ENCODE measurements at regions not wholly inside any gene's neighbourhood (a gene's known extent, or its start where the extent isn't known, plus 50 kb on each side); places are given as distances from the start of the nearest gene placed in this dataset.
"Not testable (repeated sequence)": the region's sequence is repeated elsewhere in the genome, so short reads cannot be mapped to it uniquely, and the experiment has no call there.

- no peak for DNase-seq (ENCODE audit: low read depth)
- TF ChIP-seq, protein P1, sequence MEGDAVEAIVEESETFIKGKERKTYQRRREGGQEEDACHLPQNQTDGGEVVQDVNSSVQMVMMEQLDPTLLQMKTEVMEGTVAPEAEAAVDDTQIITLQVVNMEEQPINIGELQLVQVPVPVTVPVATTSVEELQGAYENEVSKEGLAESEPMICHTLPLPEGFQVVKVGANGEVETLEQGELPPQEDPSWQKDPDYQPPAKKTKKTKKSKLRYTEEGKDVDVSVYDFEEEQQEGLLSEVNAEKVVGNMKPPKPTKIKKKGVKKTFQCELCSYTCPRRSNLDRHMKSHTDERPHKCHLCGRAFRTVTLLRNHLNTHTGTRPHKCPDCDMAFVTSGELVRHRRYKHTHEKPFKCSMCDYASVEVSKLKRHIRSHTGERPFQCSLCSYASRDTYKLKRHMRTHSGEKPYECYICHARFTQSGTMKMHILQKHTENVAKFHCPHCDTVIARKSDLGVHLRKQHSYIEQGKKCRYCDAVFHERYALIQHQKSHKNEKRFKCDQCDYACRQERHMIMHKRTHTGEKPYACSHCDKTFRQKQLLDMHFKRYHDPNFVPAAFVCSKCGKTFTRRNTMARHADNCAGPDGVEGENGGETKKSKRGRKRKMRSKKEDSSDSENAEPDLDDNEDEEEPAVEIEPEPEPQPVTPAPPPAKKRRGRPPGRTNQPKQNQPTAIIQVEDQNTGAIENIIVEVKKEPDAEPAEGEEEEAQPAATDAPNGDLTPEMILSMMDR (conservative IDR thresholded peaks at IDR 0.05; ENCODE audit: low read depth, low read length) = no peak
- no peak overlapping the region for H3K4me3 ChIP-seq (ENCODE audit: low read depth, low read length)
Observed at GRCh38 chr1:71292203-71292602, 211.4 kb upstream of the ZRANB2 start.

- not testable (repeated sequence) for DNase-seq (ENCODE audit: low read depth)
Observed at GRCh38 chr1:71290506-71291237, 209.8 kb upstream of the ZRANB2 start.

DNA sequence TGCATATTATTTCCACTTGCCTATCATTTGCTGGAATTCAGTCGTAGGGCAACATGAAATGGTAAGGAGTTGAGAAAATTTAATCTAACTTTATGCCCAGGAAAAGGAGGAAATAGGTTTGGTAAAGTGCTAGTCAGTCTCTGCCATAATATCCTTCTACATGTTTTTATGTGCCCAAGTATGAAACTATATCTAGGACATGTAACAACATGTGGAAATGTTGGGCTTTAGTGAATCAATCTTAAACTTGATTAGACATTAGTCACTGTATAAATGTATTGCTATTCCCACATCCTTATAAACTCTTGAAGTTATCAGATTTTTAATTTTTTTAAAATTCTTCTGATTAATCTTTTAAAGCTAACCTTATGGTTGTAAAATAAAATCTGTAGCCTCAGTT, 204.7 kb upstream of the ZRANB2 start:
- TF ChIP-seq, protein P1 (conservative IDR thresholded peaks at IDR 0.05; ENCODE audit: low read depth, low read length) = no peak
- DNase-seq (ENCODE audit: low read depth) = no peak
- H3K4me3 ChIP-seq (ENCODE audit: low read depth, low read length) = no peak overlapping the region

More at GRCh38 chr1:71290506-71291237, 209.8 kb upstream of the ZRANB2 start:
- not testable (repeated sequence) for H3K4me3 ChIP-seq (ENCODE audit: low read depth, low read length)

- no peak overlapping the region for H3K4me3 ChIP-seq (ENCODE audit: low read depth, low read length)
- DNase-seq (ENCODE audit: low read depth) = no peak
- TF ChIP-seq, protein P1 (conservative IDR thresholded peaks at IDR 0.05; ENCODE audit: low read depth, low read length) = no peak
Observed at GRCh38 chr1:71276466-71276865, 195.6 kb upstream of the ZRANB2 start.

- DNase-seq (ENCODE audit: low read depth) = no peak
- H3K4me3 ChIP-seq (ENCODE audit: low read depth, low read length) = no peak overlapping the region
- TF ChIP-seq, protein P1 (conservative IDR thresholded peaks at IDR 0.05; ENCODE audit: low read depth, low read length) = no peak
Observed at GRCh38 chr1:71273334-71273733, 192.5 kb upstream of the ZRANB2 start.

- TF ChIP-seq, protein P1 (conservative IDR thresholded peaks at IDR 0.05; ENCODE audit: low read depth, low read length) = no peak
- no peak for DNase-seq (ENCODE audit: low read depth)
- no peak overlapping the region for H3K4me3 ChIP-seq (ENCODE audit: low read depth, low read length)
Observed at GRCh38 chr1:71270394-71270915, 189.6 kb upstream of the ZRANB2 start.

- no peak for DNase-seq (ENCODE audit: low read depth)
- H3K4me3 ChIP-seq (ENCODE audit: low read depth, low read length) = no peak overlapping the region
- TF ChIP-seq, protein P1 (conservative IDR thresholded peaks at IDR 0.05; ENCODE audit: low read depth, low read length) = no peak
Observed at GRCh38 chr1:71269818-71270217, 189.0 kb upstream of the ZRANB2 start.

Data from choroid plexus epithelial cell (primary cell).